HG02973 (cell line): ENCODE measurements at regions not wholly inside any gene's neighbourhood (a gene's known extent, or its start where the extent isn't known, plus 50 kb on each side); places are given as distances from the start of the nearest gene placed in this dataset.
"Not testable (repeated sequence)": the region's sequence is repeated elsewhere in the genome, so short reads cannot be mapped to it uniquely, and the experiment has no call there.

ENCODE experiments used
- ATAC-seq: cut with Tn5 transposase; IDR thresholded peaks from one replicate; pipeline ENCODE4 v1.9.1; 2021; ENCODE audit warnings: moderate library complexity; ENCODE audit not compliant: unreplicated experiment

DNA sequence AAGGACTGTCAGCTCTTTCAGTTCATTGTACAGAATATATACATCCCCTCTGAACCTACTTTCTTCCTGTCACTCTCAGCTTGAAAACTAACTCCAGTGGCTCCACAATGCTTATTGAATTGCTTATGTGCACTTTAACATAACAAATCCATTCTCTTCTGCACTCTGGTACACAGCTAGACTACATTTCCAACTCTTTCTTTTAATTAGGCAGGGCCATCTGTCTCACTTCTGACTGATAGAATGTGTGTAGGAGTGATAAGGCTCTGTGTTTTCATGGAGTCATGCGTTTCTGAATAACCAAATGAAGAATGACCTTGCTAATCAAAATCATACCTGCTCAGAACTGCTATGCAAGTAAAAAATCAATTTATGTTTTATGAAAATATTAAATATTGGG is 278.5 kb upstream of the CCDC179 start:
- ATAC-seq: no peak

GRCh38 chr11:23143022-23143421 is 282.7 kb upstream of the CCDC179 start:
- ATAC-seq: no peak

- no peak for ATAC-seq
Measured at GRCh38 chr11:23151819-23152218, 291.5 kb upstream of the CCDC179 start.

DNA sequence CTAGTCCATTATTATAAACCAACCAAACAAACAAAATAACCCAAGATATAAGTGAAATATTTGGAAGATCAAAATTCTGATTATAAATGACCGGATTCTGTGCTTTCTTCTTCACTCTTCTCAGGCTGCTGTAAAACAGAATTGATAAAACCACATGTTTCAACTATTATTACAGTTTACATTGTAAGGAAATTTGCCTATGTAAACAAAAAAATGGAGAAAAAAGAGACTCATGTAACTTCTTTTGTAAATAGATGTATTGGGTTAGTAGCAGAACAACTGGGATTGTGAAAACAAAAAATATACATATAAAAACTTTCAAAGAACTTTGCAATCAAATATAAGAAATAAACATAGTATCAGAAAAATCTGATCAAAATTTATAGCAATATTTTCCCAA is 295.2 kb upstream of the CCDC179 start:
- ATAC-seq: no peak

DNA sequence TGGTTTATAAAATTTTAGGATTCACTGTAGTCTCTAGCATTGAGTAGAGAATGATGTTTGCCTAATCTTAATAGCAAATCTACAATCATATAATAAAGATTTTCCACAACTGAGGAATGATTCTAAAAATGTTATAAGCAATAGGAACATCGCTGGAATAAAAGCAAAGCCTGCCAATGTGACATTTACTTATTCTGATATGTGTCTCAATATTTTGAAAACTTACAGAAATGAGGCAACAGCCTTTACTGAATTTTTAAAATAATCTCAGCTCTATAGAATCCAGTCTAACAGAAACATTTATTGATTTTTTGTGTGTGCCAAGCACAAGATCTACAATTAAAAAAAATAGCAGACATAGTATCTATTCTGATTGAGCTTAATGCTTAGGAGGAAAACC is 303.7 kb upstream of the CCDC179 start:
- no peak for ATAC-seq

GRCh38 chr11:23166376-23166775 is 306.1 kb upstream of the CCDC179 start:
- no peak for ATAC-seq

DNA sequence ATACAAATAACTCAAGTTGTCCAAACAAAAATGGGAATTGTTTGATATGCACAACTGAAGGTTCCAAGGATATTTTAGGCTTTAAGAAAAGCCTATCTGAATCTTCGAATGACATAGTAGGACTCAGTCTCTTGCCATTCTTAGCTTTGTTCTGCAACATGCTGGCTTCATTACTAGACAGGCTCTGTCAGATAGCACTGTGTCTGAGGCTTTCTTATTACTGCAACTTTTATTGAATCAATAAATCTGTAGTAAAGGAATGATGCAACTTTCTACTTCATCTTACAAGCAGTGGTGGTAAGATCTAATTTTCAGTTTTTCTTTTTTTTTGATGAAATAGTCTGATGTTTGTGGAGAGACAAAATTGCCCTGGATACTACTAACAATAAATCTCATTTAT is 319.3 kb upstream of the CCDC179 start:
- ATAC-seq: no peak

GRCh38 chr11:23181022-23181807 is 320.9 kb upstream of the CCDC179 start:
- no peak for ATAC-seq

DNA sequence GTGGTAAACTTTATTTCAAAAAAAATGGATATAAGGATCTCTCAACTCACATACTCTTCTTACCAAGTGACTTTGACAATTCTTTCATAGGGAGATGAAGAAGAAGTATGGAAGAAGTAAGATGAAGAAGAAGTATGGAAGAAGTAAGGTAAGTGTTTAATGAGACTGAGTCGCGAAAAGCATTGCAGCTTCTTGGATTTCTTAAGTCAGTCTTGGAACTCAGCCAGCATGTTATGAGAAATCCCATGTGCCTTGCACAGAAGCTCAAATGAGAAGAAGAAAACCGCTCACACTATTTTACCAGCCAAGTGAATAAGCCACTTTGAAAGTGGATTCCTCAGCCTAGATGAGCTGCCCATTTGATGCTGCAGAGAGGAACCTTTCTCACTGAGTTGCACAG is 332.0 kb upstream of the CCDC179 start:
- no peak for ATAC-seq

DNA sequence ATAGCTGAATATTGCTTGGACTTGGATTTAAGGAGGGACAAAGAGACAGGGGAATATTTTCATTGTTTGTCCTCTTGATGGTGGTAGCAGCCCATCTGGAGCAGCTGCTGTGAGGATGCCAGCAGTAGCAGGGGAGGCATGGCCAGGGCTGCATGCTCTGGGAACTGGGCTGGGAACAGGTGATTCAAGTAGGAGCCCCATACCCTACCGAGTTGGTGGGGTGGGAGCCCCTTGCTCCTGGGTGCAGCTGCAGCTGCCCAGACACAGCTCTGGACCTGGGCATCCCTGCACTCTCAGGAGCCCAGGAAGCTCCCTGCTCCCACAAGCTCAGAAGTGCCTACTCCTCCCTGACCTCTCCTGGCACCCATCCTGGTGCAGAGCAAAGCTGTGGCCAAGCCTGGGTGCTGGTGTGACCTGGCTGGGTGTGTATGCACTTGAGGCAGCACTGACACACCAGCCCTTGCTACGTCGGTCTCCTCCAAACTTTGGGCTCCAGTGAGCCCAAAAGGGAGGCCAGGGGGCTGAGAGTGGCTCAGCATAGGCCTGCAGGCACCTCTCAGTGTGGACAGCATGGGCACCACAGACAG is 341.8 kb upstream of the CCDC179 start:
- no peak for ATAC-seq

- no peak for ATAC-seq
Measured at GRCh38 chr11:23202611-23203010, 342.3 kb upstream of the CCDC179 start.

- ATAC-seq: no peak
Measured at GRCh38 chr11:23205156-23205871, 345.0 kb upstream of the CCDC179 start.

DNA sequence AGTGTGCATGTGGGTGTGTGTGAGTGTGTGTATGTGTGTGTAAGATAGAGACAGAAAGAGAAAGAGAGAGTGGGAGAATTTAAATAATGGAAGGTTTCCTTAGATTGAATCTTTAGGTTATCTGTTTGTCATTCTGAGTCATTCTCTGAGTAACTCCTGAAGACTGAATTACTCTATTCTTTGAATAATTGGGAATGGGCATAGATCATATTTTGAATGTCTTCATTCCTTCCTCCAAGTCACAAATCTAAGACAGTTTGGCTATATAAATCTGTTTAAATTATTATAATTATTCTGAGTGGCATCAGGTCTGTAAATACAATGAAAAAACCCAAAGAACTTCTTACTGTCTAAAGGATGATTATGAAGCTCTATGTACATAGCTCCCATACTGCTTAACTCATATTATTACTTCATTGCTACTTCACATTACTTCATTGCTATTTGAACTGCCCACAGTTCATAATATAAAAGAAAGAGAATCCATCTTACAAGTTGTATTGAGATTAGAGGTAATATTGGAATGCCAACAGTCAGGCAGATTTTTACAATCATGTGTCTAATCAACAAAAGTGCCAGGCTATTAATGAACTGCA is 346.6 kb upstream of the CCDC179 start:
- ATAC-seq: no peak

GRCh38 chr11:23211221-23211620 is 350.9 kb upstream of the CCDC179 start:
- no peak for ATAC-seq

DNA sequence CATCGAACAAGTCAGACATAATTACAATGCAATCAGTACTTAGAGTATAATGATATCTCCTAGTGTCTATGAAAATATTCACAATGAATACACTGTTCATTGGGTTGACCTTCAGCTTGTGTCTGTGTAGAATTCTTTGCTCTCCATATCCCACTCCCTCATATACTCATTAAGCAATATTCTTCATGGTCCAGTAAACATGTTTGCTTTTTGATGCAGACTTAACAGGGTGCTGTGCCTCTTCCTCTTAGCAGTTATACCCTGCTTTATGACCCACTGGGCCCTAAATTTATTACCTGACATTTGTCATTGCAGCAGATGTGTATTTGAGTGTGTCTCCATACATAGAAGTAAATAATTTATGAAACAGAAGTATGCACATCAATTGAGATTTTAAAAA is 352.5 kb upstream of the CCDC179 start:
- ATAC-seq: no peak

- no peak for ATAC-seq
Measured at GRCh38 chr11:23217072-23217471, 356.8 kb upstream of the CCDC179 start.

- ATAC-seq: not testable (repeated sequence)
Measured at GRCh38 chr11:23220086-23220485, 359.8 kb upstream of the CCDC179 start.

GRCh38 chr11:23221366-23221765 is 361.1 kb upstream of the CCDC179 start:
- ATAC-seq: no peak

DNA sequence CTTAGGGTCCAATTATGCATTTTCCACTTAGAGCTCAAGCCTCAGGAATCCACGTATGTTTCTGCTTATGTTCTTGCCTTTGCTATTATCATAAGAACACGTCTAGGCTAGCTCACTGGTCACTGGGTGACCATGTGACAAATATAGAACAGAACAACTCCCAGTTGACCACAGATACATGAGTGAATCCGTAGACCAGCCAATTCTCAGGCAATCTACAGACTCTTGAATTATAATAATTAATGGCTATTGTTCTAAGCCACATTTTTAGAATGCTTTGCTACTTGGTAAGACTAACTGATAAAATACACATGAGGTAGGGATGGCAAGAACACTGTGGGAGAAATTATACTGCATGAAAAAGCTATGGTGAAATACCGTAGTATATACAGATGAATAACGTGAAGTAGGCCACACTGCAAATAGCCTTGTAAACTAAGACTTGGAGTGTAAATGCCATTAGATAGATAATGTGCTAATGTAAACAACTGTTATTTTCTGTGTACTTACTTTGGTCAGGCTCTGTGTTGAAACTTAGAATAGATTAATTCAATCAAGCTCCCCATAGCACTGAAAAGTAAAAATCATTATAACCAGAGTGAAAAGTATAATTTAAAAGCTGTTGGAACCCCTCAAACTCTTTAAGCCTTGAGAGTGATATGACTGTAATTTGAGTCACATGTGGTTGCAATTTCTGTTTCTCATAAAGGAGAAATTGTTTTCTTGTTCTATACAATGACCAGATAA is 366.2 kb upstream of the CCDC179 start:
- ATAC-seq: no peak

DNA sequence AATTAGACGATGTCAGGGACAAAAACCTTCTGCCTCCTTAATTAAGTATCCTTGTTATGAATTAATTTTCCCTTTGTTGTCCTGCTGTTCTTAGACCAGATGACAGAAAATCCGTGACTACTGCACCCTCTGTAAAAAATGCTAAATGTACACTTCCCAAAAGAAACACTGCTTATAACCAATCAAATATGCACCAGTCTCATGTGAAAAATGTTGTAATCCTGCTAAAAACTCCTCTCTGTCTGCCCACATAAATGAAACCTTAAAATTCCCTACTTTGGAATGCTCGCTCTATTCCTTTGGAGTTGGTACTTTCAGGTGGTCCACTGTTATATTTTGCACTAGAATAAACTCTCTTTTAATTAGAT is 366.8 kb upstream of the CCDC179 start:
- ATAC-seq: no peak

GRCh38 chr11:23232652-23233051 is 372.4 kb upstream of the CCDC179 start:
- no peak for ATAC-seq
